T-helper 17 cell (primary cell): ENCODE measurements at regions not wholly inside any gene's neighbourhood (a gene's known extent, or its start where the extent isn't known, plus 50 kb on each side); places are given as distances from the start of the nearest gene placed in this dataset.

Experiments
- ATAC-seq: fragments of 150-1000 bp; cut with Tn5 transposase; 2 replicates; pipeline ENCODE4 v1.10.0; 2021; ENCODE audit warnings: mild to moderate bottlenecking, moderate library complexity
- DNase-seq, 3 donors: peaks; one replicate each; pipeline versions ENCODE4 v3.0.0 to v3.0.0-alpha.2; 2020 to 2021
- H3K9me3 ChIP-seq: one replicate; pipeline ENCODE4 v1.7.0; 2013; ENCODE audit warnings: low read length, mild to moderate bottlenecking; ENCODE audit not compliant: control insufficient read depth, poor library complexity, severe bottlenecking
- H3K27ac Mint-ChIP-seq: one replicate; pipeline ENCODE4 v1.8.0; 2022; ENCODE audit warnings: mild to moderate bottlenecking, moderate library complexity, mixed read lengths
- H3K27me3 Mint-ChIP-seq: one replicate; pipeline ENCODE4 v1.8.0; 2022; ENCODE audit warnings: mixed read lengths
- H3K36me3 Mint-ChIP-seq: one replicate; pipeline ENCODE4 v1.8.0; 2022; ENCODE audit warnings: low read depth, mixed read lengths
- H3K4me1 Mint-ChIP-seq: one replicate; pipeline ENCODE4 v1.8.0; 2022; ENCODE audit warnings: mild to moderate bottlenecking, mixed read lengths
- H3K4me3 Mint-ChIP-seq: one replicate; pipeline ENCODE4 v1.8.0; 2022; ENCODE audit warnings: mild to moderate bottlenecking, moderate library complexity, mixed read lengths

GRCh38 chr22:46076651-46077339, 73.5 kb upstream of the PPARA start:
- H3K27ac Mint-ChIP-seq, result peak overlapping the region; percentile 67
- H3K4me1 Mint-ChIP-seq, result peaks cover 33% of the 10 kb centered on the region
- H3K36me3 Mint-ChIP-seq, result no peaks in the 10 kb centered on the region
- no peaks in the 10 kb centered on the region for H3K9me3 ChIP-seq
- DNase-seq, result no peak
- H3K27me3 Mint-ChIP-seq, result no peaks in the 10 kb centered on the region
- H3K4me3 Mint-ChIP-seq, result peak overlapping the region; percentile 36
- ATAC-seq, result no peak

DNA sequence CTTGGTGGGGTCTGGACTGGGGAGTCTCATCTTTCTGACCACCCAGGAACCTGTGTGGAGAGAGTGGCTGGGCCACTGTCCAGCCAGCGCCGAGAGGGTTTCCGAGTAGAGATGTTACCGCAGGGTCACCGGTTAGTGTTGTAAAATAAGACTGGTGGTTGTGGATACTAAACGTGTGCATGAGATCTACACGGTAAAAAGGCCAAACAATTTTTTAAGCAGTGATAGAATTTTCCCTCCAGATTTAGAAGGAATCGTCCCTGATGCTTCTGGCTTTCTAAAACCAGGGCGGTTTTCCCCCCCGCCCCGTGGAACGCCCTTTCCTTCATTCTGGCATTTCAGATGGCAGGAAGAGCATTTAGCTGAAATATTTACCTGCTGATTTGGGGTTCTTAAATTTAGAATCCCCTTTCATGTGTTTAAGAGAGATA, 72.6 kb upstream of the PPARA start:
- no peaks in the 10 kb centered on the region for H3K9me3 ChIP-seq
- DNase-seq (no peak), ATAC-seq (no peak)
- Mint-ChIP-seq H3K36me3 (no peaks in the 10 kb centered on the region), H3K4me3 (no peak overlapping the region), H3K4me1 (peaks cover 33% of the 10 kb centered on the region), H3K27ac (no peak overlapping the region), H3K27me3 (no peaks in the 10 kb centered on the region)

GRCh38 chr22:46078241-46079092, 71.9 kb upstream of the PPARA start:
- Mint-ChIP-seq H3K36me3 (no peaks in the 10 kb centered on the region), H3K27ac (no peak overlapping the region), H3K4me1 (peaks cover 29% of the 10 kb centered on the region), H3K27me3 (no peaks in the 10 kb centered on the region), H3K4me3 (no peak overlapping the region)
- DNase-seq (no peak), ATAC-seq (no peak)
- no peaks in the 10 kb centered on the region for H3K9me3 ChIP-seq

DNA sequence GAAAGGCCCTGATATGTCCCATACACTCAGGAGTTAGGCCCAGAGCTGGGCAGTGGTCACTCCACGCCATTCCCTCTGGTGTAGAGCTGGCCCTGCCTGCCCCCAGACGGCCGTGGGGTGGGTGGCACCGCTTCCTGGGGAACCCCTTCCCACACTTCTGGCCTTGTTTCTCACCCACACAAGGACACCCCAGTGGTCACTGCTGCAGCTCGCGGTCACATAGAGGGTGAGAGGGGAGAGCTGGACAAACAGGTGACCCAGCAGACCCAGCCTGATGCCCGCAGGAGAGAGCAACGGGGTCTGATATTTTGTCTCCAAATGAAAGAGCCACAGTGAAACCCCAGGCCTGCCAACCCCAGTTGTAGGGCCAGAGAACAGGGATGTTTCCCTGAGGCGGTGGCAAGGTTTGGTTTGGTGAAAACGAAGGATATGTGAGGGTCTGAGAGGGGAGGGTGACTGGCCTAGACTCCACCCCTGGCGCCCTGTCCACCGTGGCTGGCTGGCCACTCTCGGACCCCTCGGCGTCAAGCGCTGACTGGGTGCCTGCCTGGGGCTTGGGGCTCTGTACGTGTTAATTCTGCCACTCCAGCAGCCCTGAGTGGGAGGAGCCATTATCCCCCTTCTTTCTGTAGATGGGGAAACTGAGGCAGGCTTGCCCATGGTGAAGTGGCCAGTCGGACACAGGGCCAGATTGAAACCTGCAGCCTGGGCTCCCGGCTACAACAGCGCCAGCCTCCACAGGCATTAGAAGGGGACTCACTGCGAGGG, 71.0 kb upstream of the PPARA start:
- DNase-seq (no peak), ATAC-seq (no peak)
- Mint-ChIP-seq H3K4me1 (peaks cover 26% of the 10 kb centered on the region), H3K27ac (no peak overlapping the region), H3K4me3 (no peak overlapping the region), H3K36me3 (no peaks in the 10 kb centered on the region), H3K27me3 (no peaks in the 10 kb centered on the region)
- H3K9me3 ChIP-seq, result no peaks in the 10 kb centered on the region

DNA sequence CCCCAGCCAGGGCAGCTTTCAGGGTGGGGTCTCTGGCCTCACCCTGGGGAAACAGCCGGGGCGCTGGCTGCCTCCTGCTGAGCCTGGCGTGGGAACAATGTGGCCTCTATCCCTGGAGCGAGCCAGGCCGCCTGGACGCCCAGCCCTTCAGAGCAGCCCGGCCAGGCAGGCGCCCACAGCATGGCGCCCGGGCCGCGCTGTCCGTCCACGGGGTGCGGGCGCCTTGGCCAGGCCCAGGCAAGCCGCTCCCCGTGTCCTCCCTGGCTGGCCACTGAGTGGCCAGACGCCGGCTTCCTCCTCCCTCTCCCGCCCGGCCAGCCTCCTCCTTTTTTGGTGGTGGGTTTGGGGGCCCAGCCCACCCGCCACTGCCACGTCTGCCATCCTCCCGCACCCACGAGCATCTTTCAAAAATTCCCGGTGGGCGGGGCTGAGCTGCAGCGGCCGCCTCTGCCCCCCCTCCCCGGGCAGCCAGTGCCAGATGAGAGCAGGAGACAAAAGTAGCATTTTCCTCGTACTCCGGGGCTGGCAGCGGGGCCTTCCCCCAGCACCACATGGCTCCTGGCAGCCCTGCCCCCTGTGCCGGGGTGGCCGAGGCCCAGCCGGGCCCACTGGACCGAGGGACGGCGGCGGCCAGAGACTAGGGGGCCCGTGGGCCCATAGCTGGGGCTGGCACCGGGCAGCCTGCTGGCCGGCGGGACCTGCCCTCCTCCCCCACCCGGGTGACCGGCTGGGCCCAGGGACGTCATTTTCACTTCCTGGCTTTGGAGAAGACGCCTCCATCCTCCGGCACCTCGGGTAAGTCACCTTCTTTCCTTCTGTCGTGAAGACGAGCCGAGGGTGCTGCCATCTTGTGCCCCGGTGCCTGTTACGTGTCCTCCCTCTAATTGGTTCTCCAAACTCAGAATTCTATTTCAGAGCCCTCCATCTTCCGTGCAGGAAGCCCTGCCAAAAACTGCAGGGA, 70.2 kb upstream of the PPARA start:
- H3K9me3 ChIP-seq, result no peaks in the 10 kb centered on the region
- Mint-ChIP-seq H3K4me3 (no peak overlapping the region), H3K36me3 (no peaks in the 10 kb centered on the region), H3K27ac (no peak overlapping the region), H3K27me3 (no peaks in the 10 kb centered on the region), H3K4me1 (peaks cover 27% of the 10 kb centered on the region)
- ATAC-seq (no peak), DNase-seq (peak in 1 of 3 donors; percentile 6)

DNA sequence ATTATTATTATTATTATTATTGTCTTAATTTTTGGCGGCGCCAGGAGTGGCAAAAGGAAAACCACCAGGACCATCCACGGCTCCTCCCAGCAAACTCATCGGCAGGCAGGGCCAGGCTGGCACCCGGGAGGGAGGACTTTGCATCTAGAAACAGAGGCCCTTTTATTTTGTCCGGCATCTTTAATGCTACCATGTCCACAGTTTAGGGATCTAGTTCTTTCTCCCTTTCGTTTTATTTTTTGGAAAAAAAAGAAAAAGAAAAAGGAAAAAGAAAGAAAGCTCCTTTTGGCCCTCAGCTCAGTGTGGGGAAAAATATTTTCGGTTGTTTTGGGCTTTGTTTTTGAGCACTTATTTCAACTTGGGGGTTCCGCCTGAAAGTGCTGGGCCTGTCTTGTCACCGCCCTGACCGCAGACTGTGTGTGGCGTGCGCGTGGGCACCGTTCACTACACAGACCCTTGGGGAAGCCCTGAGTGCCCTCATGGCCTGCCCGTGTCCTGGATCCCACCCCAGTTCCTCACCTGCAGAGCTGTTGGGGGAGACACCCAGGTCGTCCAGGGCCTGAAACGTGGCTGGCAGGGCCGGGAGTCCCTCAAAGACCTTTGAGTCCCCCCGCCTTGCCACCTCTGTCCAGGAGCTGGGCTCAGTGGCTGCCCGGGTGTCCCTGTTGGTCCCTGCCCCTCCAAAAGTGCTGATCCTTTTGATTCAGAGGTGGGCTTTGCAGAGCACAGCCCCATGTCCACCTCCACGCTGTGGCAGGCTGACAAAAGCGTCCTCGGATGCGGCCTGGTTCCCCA, 69.1 kb upstream of the PPARA start:
- ATAC-seq, result no peak
- H3K27me3 Mint-ChIP-seq, result no peaks in the 10 kb centered on the region
- H3K9me3 ChIP-seq, result no peaks in the 10 kb centered on the region
- H3K27ac Mint-ChIP-seq, result peak overlapping the region; percentile 54
- H3K4me3 Mint-ChIP-seq, result no peak overlapping the region
- peaks cover 22% of the 10 kb centered on the region for H3K4me1 Mint-ChIP-seq
- DNase-seq, result peak in 1 of 3 donors; percentile 1
- H3K36me3 Mint-ChIP-seq, result no peaks in the 10 kb centered on the region

DNA sequence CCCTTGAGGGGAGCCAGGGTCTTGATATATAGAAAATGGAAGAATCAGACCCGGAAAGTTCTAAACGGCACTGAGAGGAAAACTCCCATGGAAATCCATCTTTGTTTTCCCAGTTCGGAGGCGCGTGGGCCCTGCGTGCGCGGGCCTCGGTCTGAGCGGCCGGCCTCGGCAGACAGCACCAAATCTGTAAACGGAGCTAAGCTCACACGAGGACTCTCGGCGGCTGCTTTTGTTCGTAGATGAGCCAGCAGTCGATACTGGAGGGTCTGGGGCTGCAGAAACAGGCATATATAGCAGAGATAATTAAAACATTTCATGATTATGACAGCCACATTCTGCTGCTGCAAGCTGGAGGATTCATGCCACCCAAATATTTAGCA, 68.5 kb upstream of the PPARA start:
- ATAC-seq, result no peak
- H3K27ac Mint-ChIP-seq, result peak overlapping the region; percentile 54

GRCh38 chr22:46082633-46083032, 67.7 kb upstream of the PPARA start:
- no peaks in the 10 kb centered on the region for H3K27me3 Mint-ChIP-seq
- DNase-seq (no peak), ATAC-seq (no peak)
- no peaks in the 10 kb centered on the region for H3K9me3 ChIP-seq
- no peak overlapping the region for H3K27ac Mint-ChIP-seq
- H3K4me1 Mint-ChIP-seq, result peaks cover 14% of the 10 kb centered on the region
- no peak overlapping the region for H3K4me3 Mint-ChIP-seq
- no peaks in the 10 kb centered on the region for H3K36me3 Mint-ChIP-seq

More for the DNA sequence above, 68.5 kb upstream of the PPARA start:
- no peaks in the 10 kb centered on the region for H3K27me3 Mint-ChIP-seq
- no peaks in the 10 kb centered on the region for H3K9me3 ChIP-seq
- H3K36me3 Mint-ChIP-seq, result no peaks in the 10 kb centered on the region
- H3K4me3 Mint-ChIP-seq, result no peak overlapping the region
- DNase-seq, result no peak
- H3K4me1 Mint-ChIP-seq, result peaks cover 21% of the 10 kb centered on the region

GRCh38 chr22:46083383-46084350, 66.7 kb upstream of the PPARA start:
- ATAC-seq, result no peak
- H3K4me1 Mint-ChIP-seq, result peaks cover 13% of the 10 kb centered on the region

GRCh38 chr22:46084376-46084775, 66.0 kb upstream of the PPARA start:
- no peak for ATAC-seq
- peaks cover 10% of the 10 kb centered on the region for H3K4me1 Mint-ChIP-seq
- no peak overlapping the region for H3K27ac Mint-ChIP-seq
- H3K36me3 Mint-ChIP-seq, result no peaks in the 10 kb centered on the region
- no peaks in the 10 kb centered on the region for H3K27me3 Mint-ChIP-seq
- H3K4me3 Mint-ChIP-seq, result no peak overlapping the region
- H3K9me3 ChIP-seq, result no peaks in the 10 kb centered on the region
- DNase-seq, result peak in 1 of 3 donors; percentile 0

More at GRCh38 chr22:46083383-46084350, 66.7 kb upstream of the PPARA start:
- no peaks in the 10 kb centered on the region for H3K9me3 ChIP-seq
- no peaks in the 10 kb centered on the region for H3K27me3 Mint-ChIP-seq
- H3K4me3 Mint-ChIP-seq, result no peak overlapping the region
- H3K27ac Mint-ChIP-seq, result no peak overlapping the region
- peak in 1 of 3 donors; percentile 1 for DNase-seq
- H3K36me3 Mint-ChIP-seq, result no peaks in the 10 kb centered on the region
